Activated CD8-positive, alpha-beta T cell treated with anti-CD3 and anti-CD28 coated beads for 36 hours (primary cell): ENCODE measurements at regions not wholly inside any gene's neighbourhood (a gene's known extent, or its start where the extent isn't known, plus 50 kb on each side); places are given as distances from the start of the nearest gene placed in this dataset.

ENCODE experiments used
- ATAC-seq: fragments of 200-7000 bp; cut with Tn5 transposase; one replicate; pipeline ENCODE4 v1.10.0; 2021; ENCODE audit warnings: mild to moderate bottlenecking, moderate library complexity
- CTCF ChIA-PET: fragments of 350-600 bp; sonication (Branson Sonifier 250); formaldehyde crosslinking; loops from one replicate; lab custom pipeline; 2021; ENCODE audit warnings: antibody characterized with exemption; lab: Charles Lee
- POLR2A ChIA-PET: fragments of 350-600 bp; sonication (Branson Sonifier 250); formaldehyde crosslinking; loops from one replicate; lab custom pipeline; 2021; ENCODE audit warnings: antibody characterized with exemption; lab: Charles Lee
- DNase-seq: peaks from one replicate; pipeline ENCODE4 v3.0.0-alpha.2; 2020
- H3K27ac Mint-ChIP-seq: one replicate; pipeline ENCODE4 v1.8.0; 2021; ENCODE audit warnings: mild to moderate bottlenecking, mixed read lengths
- H3K27me3 Mint-ChIP-seq: one replicate; pipeline ENCODE4 v1.8.0; 2021; ENCODE audit warnings: mixed read lengths
- H3K36me3 Mint-ChIP-seq: one replicate; pipeline ENCODE4 v1.8.0; 2021; ENCODE audit warnings: low read depth, mixed read lengths
- H3K4me1 Mint-ChIP-seq: one replicate; pipeline ENCODE4 v1.8.0; 2021; ENCODE audit warnings: low read depth, mixed read lengths
- H3K4me3 Mint-ChIP-seq: one replicate; pipeline ENCODE4 v1.8.0; 2021; ENCODE audit warnings: mild to moderate bottlenecking, moderate library complexity, mixed read lengths
- H3K9me3 Mint-ChIP-seq: one replicate; pipeline ENCODE4 v1.8.0; 2021; ENCODE audit warnings: mixed read lengths
- CTCF ChIP-seq: fragments of 200-600 bp; IDR thresholded peaks from one replicate; pipeline ENCODE4 v1.8.0; 2022; ENCODE audit warnings: antibody characterized with exemption, mild to moderate bottlenecking
- intact Hi-C: fragments of 100-400 bp; cut with micrococcal nuclease; formaldehyde crosslinking; loops from one replicate; pipeline ENCODE4 v1.10.0; 2022

DNA sequence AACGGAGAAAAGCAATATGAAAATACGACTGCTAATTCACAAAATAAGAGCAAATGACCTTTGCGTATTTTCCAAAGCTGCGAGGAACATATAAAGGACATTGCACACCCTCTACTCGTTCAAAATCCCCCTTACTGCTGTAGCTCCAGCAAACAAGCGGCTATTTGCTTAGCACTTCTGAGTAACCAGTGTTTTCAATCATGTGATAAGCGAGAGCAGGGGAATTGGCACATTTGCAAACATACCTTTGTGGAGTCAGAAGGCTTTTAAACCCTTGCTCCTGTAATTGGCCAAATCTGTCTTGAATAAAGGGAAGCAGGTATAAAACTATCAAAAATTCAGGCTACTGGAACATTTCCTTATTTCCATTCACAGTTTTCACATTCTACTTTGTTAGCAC lies 610.2 kb downstream of the UBE2NL start:
- H3K9me3 Mint-ChIP-seq: peaks cover 3% of the 10 kb centered on the region
- no peak overlapping the region for H3K4me3 Mint-ChIP-seq
- POLR2A ChIA-PET: no interaction called here
- CTCF ChIA-PET: no interaction called here
- ATAC-seq (no peak), DNase-seq (no peak)
- no peaks in the 10 kb centered on the region for H3K36me3 Mint-ChIP-seq
- intact Hi-C loops: no loop called here
- no peaks in the 10 kb centered on the region for H3K4me1 Mint-ChIP-seq
- TF ChIP-seq CTCF: no peak
- no peaks in the 10 kb centered on the region for H3K27me3 Mint-ChIP-seq
- no peak overlapping the region for H3K27ac Mint-ChIP-seq

DNA sequence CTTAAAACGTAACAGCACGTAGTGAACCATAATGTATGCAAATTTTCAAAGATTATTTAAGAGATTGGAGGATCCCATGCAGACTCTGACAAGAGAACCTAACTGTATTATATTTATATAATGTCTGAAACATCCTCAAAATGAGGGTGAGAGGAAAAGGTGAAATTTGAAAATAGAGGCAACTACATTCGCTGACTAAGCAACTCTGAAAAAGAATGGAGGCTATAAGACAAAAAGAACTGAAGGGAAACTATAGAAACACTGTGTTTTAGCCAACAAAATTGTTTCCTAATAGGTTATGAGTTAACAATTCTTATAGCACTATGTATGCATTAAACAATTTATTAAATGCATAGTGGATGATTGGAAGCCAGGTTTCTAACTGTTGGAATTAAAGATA lies 648.0 kb downstream of the UBE2NL start:
- Mint-ChIP-seq H3K36me3 (no peaks in the 10 kb centered on the region), H3K4me3 (no peak overlapping the region), H3K9me3 (peaks cover 2% of the 10 kb centered on the region), H3K4me1 (no peaks in the 10 kb centered on the region), H3K27ac (no peak overlapping the region), H3K27me3 (no peaks in the 10 kb centered on the region)
- TF ChIP-seq CTCF: no peak
- intact Hi-C loops: no loop called here
- no peak for DNase-seq
- POLR2A ChIA-PET: no interaction called here
- ATAC-seq: no peak
- CTCF ChIA-PET: no interaction called here

GRCh38 chrX:144566592-144566991 lies 680.7 kb upstream of the SPANXN1 start:
- H3K4me1 Mint-ChIP-seq: no peaks in the 10 kb centered on the region

GRCh38 chrX:144586756-144587155 lies 660.5 kb upstream of the SPANXN1 start:
- no peak overlapping the region for H3K27ac Mint-ChIP-seq
- ATAC-seq: no peak
- peaks cover 3% of the 10 kb centered on the region for H3K9me3 Mint-ChIP-seq
- DNase-seq: no peak
- intact Hi-C loops: no loop called here
- no peaks in the 10 kb centered on the region for H3K4me1 Mint-ChIP-seq
- POLR2A ChIA-PET: no interaction called here
- TF ChIP-seq CTCF: no peak
- CTCF ChIA-PET: no interaction called here
- no peak overlapping the region for H3K4me3 Mint-ChIP-seq
- no peaks in the 10 kb centered on the region for H3K27me3 Mint-ChIP-seq
- no peaks in the 10 kb centered on the region for H3K36me3 Mint-ChIP-seq

More at GRCh38 chrX:144566592-144566991, 680.7 kb upstream of the SPANXN1 start:
- ATAC-seq: no peak
- ChIA-PET CTCF (no interaction called here), POLR2A (no interaction called here)
- TF ChIP-seq CTCF: no peak
- H3K9me3 Mint-ChIP-seq: peaks cover 9% of the 10 kb centered on the region
- no peak for DNase-seq
- intact Hi-C loops: no loop called here
- H3K27ac Mint-ChIP-seq: no peak overlapping the region
- H3K4me3 Mint-ChIP-seq: no peak overlapping the region
- H3K27me3 Mint-ChIP-seq: no peaks in the 10 kb centered on the region
- H3K36me3 Mint-ChIP-seq: no peaks in the 10 kb centered on the region

DNA sequence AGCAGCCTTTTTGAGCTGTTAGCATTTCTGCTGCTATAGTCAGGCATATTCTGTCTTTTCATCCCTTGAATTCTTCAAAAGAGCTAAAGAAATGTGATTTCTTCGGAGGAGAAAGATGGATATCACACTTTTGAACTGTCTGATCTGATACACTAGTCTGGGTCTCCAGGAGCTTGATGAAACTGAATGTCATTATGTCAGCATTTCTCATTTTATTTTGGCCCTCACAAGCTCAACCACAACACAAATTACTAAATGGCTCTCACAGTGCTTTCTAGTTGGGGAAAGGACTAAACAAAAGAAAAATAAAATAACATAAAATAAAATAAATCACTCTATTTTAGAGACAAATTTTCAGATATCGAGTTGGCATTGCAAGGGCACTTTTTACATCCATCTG lies 655.3 kb upstream of the SPANXN1 start:
- intact Hi-C loops: no loop called here
- no peaks in the 10 kb centered on the region for H3K36me3 Mint-ChIP-seq
- ChIA-PET CTCF (no interaction called here), POLR2A (no interaction called here)
- no peaks in the 10 kb centered on the region for H3K27me3 Mint-ChIP-seq
- no peak overlapping the region for H3K4me3 Mint-ChIP-seq
- H3K4me1 Mint-ChIP-seq: no peaks in the 10 kb centered on the region
- no peak overlapping the region for H3K27ac Mint-ChIP-seq
- no peak for ATAC-seq
- peaks cover 4% of the 10 kb centered on the region for H3K9me3 Mint-ChIP-seq
- TF ChIP-seq CTCF: no peak
- no peak for DNase-seq
